SK-N-SH (cell line): ENCODE measurements at regions not wholly inside any gene's neighbourhood (a gene's known extent, or its start where the extent isn't known, plus 50 kb on each side); places are given as distances from the start of the nearest gene placed in this dataset.

ENCODE experiments used
- MXI1 ChIP-seq: IDR thresholded peaks from 2 replicates; pipeline ENCODE4 v1.6.1; 2012; ENCODE audit warnings: mild to moderate bottlenecking, low read depth, low read length, improper control_type of control experiment
- NFIC ChIP-seq: IDR thresholded peaks from 2 replicates; pipeline ENCODE4 v1.4.0; 2012; ENCODE audit warnings: borderline replicate concordance
- POLR2AphosphoS5 ChIP-seq: IDR thresholded peaks from 2 replicates; pipeline ENCODE4 v1.6.1; 2012; ENCODE audit warnings: low read depth, low read length
- TF ChIP-seq, protein P1 (sequence below): fragments of 200-600 bp; sonication (generic); IDR thresholded peaks from 2 replicates; pipeline ENCODE4 v1.6.1; 2017; ENCODE audit warnings: antibody characterized with exemption, mild to moderate bottlenecking, moderate library complexity
- TF ChIP-seq, protein P2 (sequence below): fragments of 150-350 bp; IDR thresholded peaks from 2 replicates; pipeline ENCODE4 v1.6.1; 2016; ENCODE audit warnings: mild to moderate bottlenecking, low read depth, low read length

DNA sequence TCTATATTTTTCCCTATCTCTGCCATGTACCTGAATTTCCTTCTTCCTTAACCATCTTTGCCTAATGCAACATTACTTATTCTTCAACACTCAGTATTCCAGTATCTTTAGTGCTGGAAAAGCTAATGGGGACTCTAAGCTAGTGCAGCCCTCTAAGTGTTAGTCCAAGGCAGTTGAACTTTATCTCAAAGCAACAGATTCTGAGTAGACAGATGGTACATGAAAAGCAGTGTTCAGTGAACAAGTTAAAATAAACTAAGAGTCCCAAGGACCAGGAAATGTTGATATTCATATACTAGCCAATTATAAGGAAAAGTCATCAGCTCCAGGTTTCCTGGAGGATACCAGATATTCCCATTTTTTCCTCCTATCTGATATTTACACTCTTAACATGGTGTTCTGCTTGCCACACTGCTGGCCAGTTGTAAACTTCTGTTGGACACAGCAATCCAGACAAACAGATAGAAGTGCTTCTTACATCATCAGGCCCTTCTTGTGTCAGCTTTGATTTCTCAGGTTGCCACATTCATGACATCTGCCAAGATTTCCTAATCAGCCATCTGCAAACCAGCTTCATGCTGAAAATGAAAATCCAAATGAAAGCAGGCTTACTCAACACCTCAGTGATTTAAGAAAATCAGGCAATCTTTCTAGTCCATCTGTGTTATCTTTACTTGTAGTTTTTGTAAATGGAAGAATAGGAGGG is 255.9 kb upstream of the POU2AF2 start:
- TF ChIP-seq, protein P1, sequence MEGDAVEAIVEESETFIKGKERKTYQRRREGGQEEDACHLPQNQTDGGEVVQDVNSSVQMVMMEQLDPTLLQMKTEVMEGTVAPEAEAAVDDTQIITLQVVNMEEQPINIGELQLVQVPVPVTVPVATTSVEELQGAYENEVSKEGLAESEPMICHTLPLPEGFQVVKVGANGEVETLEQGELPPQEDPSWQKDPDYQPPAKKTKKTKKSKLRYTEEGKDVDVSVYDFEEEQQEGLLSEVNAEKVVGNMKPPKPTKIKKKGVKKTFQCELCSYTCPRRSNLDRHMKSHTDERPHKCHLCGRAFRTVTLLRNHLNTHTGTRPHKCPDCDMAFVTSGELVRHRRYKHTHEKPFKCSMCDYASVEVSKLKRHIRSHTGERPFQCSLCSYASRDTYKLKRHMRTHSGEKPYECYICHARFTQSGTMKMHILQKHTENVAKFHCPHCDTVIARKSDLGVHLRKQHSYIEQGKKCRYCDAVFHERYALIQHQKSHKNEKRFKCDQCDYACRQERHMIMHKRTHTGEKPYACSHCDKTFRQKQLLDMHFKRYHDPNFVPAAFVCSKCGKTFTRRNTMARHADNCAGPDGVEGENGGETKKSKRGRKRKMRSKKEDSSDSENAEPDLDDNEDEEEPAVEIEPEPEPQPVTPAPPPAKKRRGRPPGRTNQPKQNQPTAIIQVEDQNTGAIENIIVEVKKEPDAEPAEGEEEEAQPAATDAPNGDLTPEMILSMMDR = no peak
- TF ChIP-seq POLR2AphosphoS5 (no peak), MXI1 (no peak), NFIC (no peak)
- TF ChIP-seq, protein P2, sequence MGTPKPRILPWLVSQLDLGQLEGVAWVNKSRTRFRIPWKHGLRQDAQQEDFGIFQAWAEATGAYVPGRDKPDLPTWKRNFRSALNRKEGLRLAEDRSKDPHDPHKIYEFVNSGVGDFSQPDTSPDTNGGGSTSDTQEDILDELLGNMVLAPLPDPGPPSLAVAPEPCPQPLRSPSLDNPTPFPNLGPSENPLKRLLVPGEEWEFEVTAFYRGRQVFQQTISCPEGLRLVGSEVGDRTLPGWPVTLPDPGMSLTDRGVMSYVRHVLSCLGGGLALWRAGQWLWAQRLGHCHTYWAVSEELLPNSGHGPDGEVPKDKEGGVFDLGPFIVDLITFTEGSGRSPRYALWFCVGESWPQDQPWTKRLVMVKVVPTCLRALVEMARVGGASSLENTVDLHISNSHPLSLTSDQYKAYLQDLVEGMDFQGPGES = no peak
